Fibroblast of upper back skin (primary cell): ENCODE measurements at regions not wholly inside any gene's neighbourhood (a gene's known extent, or its start where the extent isn't known, plus 50 kb on each side); places are given as distances from the start of the nearest gene placed in this dataset.
"Not testable (repeated sequence)": the region's sequence is repeated elsewhere in the genome, so short reads cannot be mapped to it uniquely, and the experiment has no call there.

Experiments
- DNase-seq: peaks from one replicate; pipeline ENCODE4 v3.0.0-alpha.2; 2013

GRCh38 chr13:78977311-78977710 is 318.4 kb upstream of the OBI1 start:
- no peak for DNase-seq

DNA sequence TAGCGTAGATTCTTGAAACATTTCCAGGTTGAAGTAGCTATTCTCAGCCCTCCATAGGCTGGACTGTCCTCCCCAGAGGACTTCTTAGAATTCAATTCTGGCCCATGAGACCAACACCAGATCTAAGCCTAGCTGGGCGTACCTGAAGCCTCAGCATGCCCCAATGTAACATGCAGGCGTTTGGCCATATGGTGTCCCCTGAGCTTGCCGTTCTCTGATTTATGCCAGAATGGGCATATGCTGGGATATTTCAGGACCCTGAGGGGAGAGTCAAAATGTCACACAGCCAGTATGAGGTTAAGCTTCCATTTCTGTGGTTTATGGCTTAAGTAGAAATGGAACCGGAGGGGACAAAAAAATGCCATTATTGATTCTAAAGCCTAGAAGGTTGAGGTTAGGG is 317.7 kb upstream of the OBI1 start:
- no peak for DNase-seq

DNA sequence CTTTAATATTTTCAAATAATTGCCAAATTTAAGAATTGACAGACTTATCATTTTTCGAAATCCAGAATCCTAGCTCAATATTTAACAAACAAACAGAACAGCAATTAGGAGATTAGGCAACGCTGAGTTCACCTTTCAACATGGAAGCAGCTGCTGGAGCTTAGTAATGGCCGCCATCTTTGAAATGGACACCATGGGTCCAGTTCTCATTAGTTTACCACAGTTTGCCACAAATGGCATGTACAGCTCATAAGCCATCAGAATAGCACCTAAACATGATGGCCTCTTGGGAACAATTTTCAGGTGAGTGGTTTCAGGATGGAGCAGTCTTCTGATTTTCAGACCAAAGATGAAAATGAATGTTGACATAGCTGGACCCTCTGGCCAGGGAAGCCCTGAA is 313.6 kb upstream of the OBI1 start:
- no peak for DNase-seq

DNA sequence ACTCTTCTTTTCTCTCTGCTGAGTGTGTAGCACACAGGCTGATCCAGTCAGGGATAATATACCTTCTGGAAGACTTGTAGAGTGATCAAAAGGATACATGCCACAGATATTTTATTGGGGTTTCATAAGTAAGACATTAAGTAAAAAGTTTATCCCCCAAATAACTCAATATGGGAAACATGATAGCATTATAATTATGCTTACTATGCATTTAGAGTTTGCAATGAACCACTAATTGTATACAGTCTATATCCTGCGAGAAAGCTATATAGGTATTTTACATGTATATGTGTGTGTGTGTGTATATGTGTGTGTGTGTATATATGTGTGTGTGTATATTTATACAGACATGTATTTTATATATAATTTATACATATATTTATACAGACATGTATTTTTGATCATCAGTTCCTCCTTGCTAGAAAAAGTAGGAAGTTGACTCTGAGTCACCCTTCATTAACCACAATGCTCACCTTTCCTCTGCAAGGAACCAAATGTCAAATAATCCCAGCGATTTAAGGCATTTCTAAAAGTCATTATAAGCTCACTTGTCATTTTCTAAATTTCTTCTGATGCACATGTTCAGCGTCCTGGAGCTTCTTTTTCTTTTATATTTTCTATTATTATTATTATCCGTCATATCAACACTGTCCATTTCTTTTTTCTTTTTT is 312.5 kb upstream of the OBI1 start:
- no peak for DNase-seq

DNA sequence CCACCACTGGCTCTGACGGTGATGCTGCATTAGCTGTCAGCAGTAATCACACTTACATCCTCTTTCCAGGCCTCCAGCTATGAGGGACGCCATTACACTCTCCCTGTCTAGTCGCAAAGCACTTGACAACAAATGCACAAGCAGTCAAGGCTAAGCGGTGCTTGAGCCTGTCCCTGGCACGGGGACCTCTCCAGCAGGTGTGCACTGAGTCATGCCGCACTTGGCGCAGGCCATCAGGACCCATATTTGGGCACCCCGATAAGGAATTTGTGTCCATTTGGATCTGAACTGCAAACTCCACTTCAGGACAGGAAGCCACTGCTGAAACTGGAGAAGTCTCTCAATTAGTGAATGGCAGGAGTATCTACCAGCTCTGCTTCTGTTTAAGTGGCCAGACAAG is 301.9 kb upstream of the OBI1 start:
- no peak for DNase-seq

DNA sequence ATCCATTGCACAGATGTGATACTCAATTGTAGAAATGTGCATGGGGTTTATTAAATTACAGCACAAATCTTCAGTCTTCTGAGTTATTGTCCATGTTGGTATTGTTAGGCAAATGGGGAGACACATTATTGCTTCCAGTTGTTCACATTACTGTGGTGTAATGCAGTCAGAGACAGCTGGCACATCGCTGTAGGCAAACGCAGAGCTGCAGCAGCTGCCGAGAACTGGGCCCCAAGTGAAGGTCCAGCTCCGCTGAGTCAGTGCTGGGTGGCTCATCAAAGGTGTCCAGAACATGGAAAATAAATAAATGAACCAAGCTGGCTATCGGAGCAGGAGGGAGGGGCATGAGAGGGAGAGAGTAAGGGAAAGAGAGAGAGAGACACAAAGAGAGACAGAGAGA is 299.1 kb upstream of the OBI1 start:
- no peak for DNase-seq

GRCh38 chr13:78940455-78941130 is 281.6 kb upstream of the OBI1 start:
- DNase-seq, result no peak

DNA sequence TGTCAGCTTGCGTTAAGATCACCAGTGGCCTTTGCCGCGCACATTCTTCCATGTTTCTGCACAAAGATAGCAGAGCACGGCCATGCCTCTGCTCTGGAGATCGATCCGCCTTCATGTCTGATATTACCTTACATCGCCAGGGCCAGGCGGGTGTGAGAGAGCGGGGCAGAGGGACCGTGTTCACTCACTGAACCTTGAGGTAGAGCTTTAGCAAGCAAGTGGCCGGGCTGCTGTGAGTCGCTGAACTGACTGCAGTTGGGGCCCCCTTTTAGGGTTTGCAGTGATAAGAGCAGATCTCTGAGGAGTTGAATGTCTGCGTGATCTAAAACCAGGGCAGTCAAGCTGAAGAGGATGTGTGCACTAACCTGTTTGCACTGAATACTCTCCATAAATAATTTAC is 275.4 kb upstream of the OBI1 start:
- no peak for DNase-seq

- no peak for DNase-seq
Measured at GRCh38 chr13:78915015-78915414, 256.1 kb upstream of the OBI1 start.

DNA sequence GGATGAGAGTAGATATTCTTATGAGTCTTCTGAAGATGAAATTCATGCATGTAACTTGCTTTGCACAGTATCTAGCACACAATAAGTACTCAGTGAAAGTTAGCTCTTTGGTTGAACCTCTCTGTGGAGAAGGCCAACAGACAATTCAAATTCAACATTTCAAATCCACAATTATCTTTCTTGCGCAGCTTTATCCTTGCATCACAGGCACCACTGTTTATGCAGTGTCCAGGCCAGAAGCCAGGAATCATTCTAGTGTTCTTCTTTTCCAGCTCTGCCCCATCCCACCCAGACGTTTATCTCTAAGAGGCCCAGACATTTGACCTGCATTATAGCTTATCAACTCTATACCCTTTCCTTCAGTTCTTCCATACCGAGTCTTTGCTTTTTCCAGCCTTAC is 254.7 kb upstream of the OBI1 start:
- no peak for DNase-seq

DNA sequence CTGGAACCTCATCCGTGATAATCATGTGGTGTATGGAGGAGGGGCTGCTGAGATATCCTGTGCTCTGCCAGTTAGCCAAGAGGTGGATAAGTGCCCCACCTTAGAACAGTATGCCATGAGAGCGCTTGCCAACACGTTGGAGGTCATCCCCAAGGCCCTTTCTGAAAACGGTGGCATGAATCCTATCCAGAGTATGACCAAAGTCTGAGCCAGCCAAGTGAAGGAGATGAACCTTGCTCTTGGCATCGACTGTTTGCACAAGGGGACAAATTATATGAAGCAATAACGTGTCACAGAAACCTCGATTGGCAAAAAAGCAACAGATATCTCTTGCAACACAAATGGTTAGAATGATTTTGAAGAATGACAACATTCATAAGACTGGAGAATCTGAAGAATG is 251.2 kb upstream of the OBI1 start:
- no peak for DNase-seq

DNA sequence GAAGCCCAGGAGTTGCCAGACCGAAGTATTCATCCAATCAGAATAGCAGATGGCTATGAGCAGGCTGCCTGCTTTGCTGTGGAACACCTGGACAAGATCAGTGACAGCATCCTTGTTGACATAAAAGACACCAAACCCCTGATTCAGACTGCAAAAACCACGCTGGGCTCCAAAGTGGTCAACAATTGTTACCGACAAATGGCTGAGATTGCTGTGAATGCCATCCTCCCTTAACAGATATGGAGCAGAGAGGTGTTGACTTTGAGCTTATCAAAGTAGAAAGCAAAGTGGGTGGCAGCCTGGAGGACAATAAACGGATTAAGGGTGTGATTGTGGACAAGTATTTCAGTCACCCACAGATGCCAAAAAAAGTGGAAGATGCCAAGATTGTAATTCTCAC is 250.3 kb upstream of the OBI1 start:
- DNase-seq, result no peak

DNA sequence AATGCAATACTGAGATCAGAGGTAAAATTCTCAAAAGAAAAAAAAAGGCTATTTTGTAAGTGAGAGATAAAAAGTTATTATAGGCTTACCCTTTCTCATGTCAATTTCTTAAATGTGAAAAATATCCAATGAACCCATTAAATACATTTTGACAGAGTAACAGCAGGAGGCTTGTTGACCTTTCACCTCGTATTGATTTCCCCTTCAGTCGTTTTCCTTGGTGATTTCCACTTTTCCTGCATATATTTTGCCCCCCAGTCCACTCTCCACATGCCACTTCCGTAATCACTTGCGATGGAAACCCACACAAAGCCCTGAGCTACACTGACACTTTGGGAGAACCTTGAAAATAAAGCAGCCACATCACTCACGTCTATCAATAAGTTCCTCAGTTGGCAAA is 248.1 kb upstream of the OBI1 start:
- DNase-seq, result no peak

- DNase-seq, result no peak
Measured at GRCh38 chr13:78897200-78897599, 238.2 kb upstream of the OBI1 start.

- DNase-seq, result no peak
Measured at GRCh38 chr13:78884571-78884970, 225.6 kb upstream of the OBI1 start.

DNA sequence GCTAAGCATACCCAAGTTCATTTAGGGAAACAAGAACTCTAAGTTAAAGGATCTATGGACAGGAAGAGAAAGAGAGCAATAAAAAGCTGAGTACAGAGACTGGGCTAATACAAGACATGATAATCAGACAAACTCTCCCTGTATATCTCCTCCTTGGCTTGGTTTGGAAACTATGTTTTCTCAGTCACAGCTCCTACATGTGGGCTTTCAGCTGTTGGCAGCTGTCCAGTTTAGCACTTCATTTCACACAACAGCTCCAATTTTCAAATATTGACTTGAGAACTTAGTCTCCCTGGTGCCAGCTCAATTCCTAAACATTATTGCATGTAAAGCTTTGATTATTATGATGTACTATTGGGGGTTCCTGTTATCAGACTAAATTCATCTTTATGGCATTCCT is 222.8 kb upstream of the OBI1 start:
- no peak for DNase-seq

GRCh38 chr13:78881054-78881453 is 222.1 kb upstream of the OBI1 start:
- no peak for DNase-seq

DNA sequence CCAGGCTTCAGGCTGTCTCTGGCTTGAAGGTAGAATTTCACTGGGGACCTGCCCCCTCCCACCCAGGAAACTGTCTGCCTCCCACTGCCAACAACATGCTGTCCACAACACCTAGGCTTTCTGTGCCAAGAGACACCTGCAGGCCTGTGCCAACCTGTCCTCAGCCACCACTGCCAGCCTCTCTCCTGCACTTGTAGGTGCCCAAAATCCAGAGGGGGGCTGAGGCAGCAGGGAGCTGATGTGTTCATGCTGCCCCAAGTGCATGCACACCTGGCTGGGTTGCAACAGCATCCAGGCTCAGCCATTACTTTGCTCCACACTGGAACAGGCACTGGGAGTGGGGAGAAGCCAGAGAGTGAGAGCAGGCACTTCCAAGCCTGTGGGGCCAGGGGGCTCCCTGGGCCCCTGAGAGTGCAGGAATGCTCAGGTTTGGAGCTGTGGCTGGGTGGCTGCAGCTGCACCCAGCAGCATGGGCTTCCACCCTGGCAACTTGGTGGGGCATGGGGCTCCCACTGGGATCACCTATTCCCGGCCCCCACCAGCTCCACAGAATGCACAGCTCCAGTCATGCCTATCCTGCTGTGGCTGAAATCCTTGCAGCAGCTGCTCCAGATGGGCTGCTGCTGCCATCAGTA is 218.1 kb upstream of the OBI1 start:
- no peak for DNase-seq

DNA sequence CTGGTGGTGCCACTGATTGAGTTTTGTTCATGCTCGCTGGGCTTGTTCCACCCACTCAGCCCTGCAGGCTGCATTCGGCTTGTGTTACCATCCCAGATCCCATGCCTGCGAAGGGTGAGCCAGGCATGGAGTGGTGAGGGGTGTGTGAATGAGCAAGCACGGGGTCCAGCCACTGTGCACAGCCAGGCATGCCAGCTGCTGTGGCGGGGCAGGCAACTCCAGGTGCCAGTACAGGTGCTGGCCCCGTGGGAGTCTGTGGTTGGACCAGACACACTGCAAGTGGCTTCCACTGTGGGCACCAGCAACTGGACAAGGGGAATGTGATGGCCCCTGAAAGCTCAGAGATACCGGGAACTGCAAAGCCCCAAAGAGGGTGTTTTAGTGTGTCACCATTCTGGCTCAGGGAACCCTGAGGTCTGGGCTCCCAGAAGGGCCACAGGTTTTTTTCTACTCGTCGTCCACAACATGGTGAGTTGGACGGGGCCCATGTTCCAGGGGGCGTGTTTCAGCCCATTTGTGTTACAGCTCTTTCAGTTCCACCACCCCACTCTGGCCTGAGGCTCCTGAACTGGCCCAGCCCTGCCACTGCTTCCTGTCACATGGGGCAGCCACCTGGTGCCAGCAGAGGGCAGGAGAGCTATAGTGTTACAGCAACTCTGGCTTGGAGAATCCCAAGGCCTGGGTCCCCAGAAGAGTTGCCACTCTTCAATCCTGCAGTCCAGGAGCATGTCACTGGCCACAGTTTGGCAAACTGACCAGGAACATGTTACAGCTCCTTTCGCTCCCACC is 217.0 kb upstream of the OBI1 start:
- no peak for DNase-seq

DNA sequence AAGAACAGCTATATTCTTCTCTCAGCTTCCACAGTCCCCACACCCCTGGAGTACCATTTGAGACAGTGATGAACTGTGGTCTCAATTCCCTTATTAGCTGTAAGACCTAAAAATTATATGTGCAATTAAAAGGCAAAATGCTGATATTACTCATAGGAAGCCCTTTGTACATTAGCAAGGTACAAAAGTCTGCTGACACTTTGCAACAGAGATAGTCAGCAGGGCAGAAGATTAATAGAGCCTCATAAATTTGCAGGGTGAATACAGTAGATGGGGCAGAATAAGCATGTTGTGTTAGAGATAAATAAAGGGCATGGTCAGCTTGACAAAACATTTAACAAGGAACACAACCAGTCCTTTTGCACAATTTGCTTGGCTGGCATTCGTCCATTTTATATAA is 210.0 kb upstream of the OBI1 start:
- no peak for DNase-seq

DNA sequence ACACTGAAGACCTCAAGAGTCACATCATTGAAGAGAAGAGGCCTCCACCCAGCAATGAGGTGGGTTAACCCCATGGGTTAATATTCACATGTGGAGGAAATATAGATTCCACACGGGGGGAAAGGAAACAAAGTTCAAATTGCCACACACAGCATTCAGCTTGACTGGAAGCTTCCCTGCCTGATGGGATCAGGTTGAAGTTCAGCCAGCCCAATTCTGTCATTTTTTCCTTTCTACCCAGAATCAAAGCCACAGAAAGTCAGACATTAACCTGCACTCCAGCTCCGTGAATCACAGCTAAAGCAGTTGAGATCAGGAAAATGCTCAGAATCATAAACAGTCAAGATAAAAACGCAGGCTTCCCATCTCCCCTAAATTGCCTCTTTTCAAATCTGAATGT is 208.7 kb upstream of the OBI1 start:
- no peak for DNase-seq

DNA sequence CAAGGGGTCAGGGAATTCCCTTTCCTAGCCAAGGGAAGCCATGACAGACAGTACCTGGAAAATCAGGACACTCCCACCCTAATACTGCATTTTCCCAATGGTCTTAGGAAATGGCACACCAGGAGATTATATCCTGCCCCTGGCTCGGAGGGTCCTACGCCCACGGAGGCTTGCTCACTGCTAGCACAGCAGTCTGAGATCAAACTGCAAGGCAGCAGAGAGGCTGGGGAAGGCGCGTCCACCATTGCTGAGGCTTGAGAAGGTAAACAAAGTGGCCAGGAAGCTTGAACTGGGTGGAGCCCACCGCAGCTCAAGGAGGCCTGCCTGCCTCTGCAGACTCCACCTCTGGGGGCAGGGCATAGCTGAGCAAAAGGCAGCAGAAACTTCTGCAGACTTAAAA is 207.1 kb upstream of the OBI1 start:
- DNase-seq, result not testable (repeated sequence)

DNA sequence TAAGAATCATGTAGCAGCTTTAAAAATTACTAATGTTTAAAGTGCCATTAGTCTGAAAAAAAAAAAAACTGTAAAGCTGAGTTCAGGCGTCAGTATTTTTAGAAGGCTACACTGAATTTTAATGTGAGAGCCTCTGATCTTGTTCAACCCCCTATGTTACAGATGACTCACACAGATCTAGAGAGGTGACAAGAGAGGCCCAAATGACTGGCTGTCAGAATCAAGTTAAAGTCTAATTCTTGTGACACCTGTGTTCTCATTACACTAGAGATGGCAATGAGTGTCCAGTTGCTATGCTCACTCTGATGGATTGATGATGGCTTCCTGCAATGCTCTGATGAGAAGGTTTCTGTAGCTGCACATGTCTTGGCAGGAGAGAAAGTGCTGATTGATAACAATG is 203.5 kb upstream of the OBI1 start:
- DNase-seq, result no peak

- DNase-seq, result no peak
Measured at GRCh38 chr13:78852709-78853108, 193.8 kb upstream of the OBI1 start.
